ENCODE measurements at regions not wholly inside any gene's neighbourhood (a gene's known extent, or its start where the extent isn't known, plus 50 kb on each side); places are given as distances from the start of the nearest gene placed in this dataset.
"Not testable (repeated sequence)": the region's sequence is repeated elsewhere in the genome, so short reads cannot be mapped to it uniquely, and the experiment has no call there.

DNA sequence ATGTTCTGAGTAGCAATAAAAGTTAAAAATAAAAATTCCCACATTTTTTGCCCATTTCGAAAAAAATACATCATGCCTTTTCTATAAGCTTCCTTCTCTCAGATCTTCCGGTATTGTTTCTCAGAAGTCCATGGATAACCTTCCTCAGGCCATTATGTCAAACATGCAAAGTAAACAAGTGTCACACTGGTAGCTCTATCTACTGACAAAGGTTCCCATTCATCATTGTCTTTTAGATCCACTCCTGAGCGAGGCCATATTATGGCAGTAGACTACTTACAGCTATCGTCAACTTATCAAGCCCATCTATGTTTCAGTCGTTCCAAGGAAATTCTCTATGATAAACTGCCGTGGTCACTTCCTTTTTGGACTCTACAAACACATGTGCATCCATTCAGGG, 1068.2 kb downstream of the GLUD2 start:
- no peak overlapping the region for H3K27ac Mint-ChIP-seq
- DNase-seq (ENCODE audit: low spot score in 2 of 2) (no peak), ATAC-seq (ENCODE audit: low read depth) (no peak)
- H3K9me3 Mint-ChIP-seq = no peaks in the 10 kb centered on the region
- no peaks in the 10 kb centered on the region for H3K27me3 Mint-ChIP-seq
- no peak overlapping the region for H3K4me3 Mint-ChIP-seq
- H3K4me1 Mint-ChIP-seq = no peaks in the 10 kb centered on the region
- H3K36me3 Mint-ChIP-seq = no peaks in the 10 kb centered on the region

DNA sequence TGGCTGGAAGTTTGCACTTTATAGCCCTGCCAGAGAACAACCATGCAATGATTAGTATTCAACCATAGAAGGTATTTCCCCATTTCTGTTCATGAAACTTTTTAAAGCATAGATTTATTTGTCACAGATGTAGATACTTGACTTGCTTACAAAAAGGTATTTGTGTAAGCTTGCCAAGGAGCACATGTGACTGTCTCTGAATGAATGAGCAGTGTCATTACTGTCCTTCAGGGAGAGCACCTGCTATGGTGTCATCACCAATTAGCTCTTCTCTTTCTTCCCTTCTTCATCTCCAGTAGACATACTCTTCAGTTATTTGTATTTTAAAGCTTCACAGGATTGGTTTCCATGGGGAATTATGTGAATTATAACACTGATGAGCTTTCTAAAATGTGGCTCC, 1064.7 kb upstream of the GRIA3 start:
- Mint-ChIP-seq H3K36me3 (no peaks in the 10 kb centered on the region), H3K4me1 (no peaks in the 10 kb centered on the region), H3K27me3 (no peaks in the 10 kb centered on the region), H3K27ac (no peak overlapping the region), H3K9me3 (no peaks in the 10 kb centered on the region), H3K4me3 (no peak overlapping the region)
- no peak for DNase-seq (ENCODE audit: low spot score in 2 of 2)
- no peak for ATAC-seq (ENCODE audit: low read depth)

DNA sequence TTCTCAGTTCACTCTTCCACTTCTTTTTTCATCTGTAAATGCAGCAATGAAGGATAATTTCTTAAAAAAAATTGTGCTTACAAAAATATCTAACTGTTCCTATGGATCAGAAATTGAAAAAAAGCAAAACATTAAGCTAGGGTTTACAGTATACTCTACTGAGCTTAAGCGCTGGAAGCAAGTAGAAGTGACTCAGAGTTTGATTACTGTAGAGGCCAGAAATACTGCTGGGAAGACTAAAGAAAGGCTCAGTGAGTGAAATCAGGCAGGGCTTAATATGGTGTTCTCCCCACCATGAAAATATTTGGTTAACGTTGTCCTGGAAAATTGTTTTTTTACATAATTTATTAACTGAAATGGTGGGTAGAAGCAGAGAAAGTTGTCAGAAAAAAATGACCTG, 1061.8 kb upstream of the GRIA3 start:
- Mint-ChIP-seq H3K4me3 (no peak overlapping the region), H3K9me3 (peaks cover under 1% of the 10 kb centered on the region), H3K27ac (no peak overlapping the region), H3K36me3 (no peaks in the 10 kb centered on the region), H3K4me1 (no peaks in the 10 kb centered on the region), H3K27me3 (no peaks in the 10 kb centered on the region)
- ATAC-seq (ENCODE audit: low read depth) (no peak), DNase-seq (ENCODE audit: low spot score in 2 of 2) (no peak)

DNA sequence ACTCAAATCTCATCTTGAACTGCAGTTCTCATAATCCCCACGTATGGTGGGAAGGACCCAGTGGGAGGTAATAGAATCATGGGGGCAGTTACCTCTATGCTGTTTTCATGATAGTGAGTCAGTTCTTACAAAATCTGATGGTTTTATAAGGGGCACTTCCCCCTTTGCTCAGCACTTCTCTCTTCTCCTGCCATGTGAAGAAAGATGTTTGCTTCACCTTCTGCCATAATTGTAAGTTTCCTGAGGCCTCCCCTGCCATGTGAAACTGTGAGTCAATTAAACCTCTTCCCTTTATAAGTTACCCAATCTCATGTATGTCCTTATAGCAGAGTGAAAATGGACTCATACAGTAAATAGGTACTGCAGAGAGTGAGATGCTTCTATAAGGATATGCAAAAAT, 1050.6 kb upstream of the GRIA3 start:
- no peak overlapping the region for H3K4me3 Mint-ChIP-seq
- peaks cover 4% of the 10 kb centered on the region for H3K9me3 Mint-ChIP-seq
- no peaks in the 10 kb centered on the region for H3K4me1 Mint-ChIP-seq
- H3K36me3 Mint-ChIP-seq = no peaks in the 10 kb centered on the region
- ATAC-seq (ENCODE audit: low read depth) (no peak), DNase-seq (ENCODE audit: low spot score in 2 of 2) (no peak)
- H3K27me3 Mint-ChIP-seq = no peaks in the 10 kb centered on the region
- no peak overlapping the region for H3K27ac Mint-ChIP-seq

DNA sequence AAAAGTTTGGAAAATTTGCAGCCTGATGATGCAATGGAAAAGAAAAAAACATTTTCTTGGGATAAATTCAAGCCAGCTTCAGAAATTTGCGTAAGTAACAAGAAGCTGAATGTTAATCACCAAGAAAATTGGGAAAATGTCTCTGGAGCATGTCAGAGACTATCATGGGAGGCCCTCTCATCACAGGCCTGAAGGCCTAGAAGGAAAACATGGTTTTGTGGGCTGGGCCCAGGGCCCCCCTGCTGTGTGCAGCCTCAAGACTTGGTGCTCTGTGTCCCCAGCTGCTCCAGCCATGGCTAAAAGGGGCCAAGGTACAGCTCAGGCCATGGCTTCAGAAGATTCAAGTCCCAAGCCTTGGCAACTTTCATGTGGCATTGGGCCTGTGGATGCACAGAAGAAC, 1049.8 kb upstream of the GRIA3 start:
- Mint-ChIP-seq H3K4me1 (no peaks in the 10 kb centered on the region), H3K27ac (no peak overlapping the region), H3K36me3 (no peaks in the 10 kb centered on the region), H3K9me3 (peaks cover 4% of the 10 kb centered on the region), H3K27me3 (no peaks in the 10 kb centered on the region), H3K4me3 (no peak overlapping the region)
- ATAC-seq (ENCODE audit: low read depth) = no peak
- no peak for DNase-seq (ENCODE audit: low spot score in 2 of 2)

DNA sequence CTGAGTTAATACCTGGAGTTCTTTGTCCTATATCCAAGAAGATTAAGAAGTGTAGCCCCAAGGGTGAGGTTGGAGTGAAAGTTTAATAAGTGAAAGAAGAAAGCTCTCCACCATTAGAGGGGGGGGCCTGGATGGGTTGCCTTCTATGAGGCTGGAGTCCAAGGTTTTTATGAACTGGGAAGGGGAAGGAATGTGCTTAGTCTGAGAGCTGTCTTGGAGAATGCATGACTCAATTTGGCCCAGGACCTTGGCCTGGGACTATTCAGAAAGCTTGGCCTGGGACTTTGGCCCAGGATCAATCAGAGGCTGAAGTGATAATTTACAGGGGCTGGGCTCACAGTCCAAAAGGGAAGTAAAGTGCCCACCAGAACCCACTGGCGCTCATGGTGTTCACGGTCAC, 1049.0 kb upstream of the GRIA3 start:
- H3K36me3 Mint-ChIP-seq = no peaks in the 10 kb centered on the region
- no peaks in the 10 kb centered on the region for H3K27me3 Mint-ChIP-seq

DNA sequence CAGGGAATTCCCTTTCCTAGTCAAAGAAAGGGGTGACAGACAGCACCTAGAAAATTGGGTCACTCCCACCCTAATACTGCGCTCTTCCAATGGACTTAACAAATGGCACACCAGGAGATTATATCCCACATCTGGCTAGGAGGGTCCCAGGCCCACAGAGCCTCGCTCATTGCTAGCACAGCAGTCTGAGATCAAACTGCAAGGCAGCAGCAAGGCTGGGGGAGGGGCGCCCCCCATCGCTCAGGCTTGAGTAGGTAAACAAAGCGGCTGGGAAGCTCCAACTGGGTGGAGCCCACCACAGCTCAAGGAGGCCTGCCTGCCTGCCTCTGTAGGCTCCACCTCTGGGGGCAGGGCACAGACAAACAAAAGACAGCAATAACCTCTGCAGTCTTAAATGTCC, 1043.9 kb upstream of the GRIA3 start:
- H3K27ac Mint-ChIP-seq; ATAC-seq (ENCODE audit: low read depth); H3K27me3 Mint-ChIP-seq; DNase-seq (ENCODE audit: low spot score in 2 of 2); H3K9me3 Mint-ChIP-seq; H3K36me3 Mint-ChIP-seq; H3K4me3 Mint-ChIP-seq; H3K4me1 Mint-ChIP-seq: not testable (repeated sequence)

More for the DNA sequence above, 1049.0 kb upstream of the GRIA3 start:
- Mint-ChIP-seq H3K9me3 (peaks cover 1% of the 10 kb centered on the region), H3K27ac (no peak overlapping the region), H3K4me3 (no peak overlapping the region), H3K4me1 (no peaks in the 10 kb centered on the region)
- DNase-seq (ENCODE audit: low spot score in 2 of 2) = no peak
- no peak for ATAC-seq (ENCODE audit: low read depth)

DNA sequence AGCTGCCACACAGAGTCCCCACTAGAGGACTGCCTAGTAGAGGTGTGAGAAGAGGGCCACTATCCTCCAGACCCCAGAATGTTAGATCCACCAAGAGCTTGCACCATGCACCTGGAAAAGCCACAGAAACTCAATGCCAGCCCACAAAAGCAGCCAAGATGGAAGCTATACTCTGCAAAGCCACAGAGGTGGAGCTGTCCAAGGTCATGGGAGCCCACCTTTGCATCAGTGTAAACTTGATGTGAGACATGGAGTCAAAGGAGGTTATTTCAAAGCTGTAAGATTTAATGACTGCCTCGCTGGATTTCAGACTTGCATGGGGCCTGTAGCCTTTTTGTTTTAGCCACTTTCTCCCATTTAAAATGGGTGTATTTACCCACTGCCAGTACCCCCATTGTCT, 1030.1 kb upstream of the GRIA3 start:
- ATAC-seq (ENCODE audit: low read depth) = no peak
- Mint-ChIP-seq H3K27me3 (no peaks in the 10 kb centered on the region), H3K4me3 (no peak overlapping the region), H3K9me3 (peaks cover 2% of the 10 kb centered on the region), H3K4me1 (no peaks in the 10 kb centered on the region), H3K36me3 (no peaks in the 10 kb centered on the region), H3K27ac (no peak overlapping the region)
- DNase-seq (ENCODE audit: low spot score in 2 of 2) = no peak

DNA sequence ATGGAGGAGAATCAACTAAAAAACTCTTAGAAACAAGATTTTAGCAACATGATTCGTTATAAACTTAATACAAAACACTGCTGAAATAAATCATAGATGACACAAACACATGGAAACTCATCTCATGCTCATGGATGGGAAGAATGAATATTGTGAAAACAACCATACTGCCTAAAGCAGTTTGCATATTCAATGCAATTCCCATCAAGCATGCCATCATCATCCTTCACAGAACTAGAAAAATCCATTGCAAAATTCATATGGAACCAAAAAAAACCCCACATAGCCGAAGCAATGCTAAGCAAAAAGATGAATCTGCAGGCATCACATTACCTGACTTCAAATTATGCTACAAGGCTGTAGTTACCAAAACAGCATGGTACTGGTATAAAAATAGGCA, 1015.8 kb upstream of the GRIA3 start:
- no peaks in the 10 kb centered on the region for H3K36me3 Mint-ChIP-seq
- H3K27ac Mint-ChIP-seq = no peak overlapping the region
- no peak for DNase-seq (ENCODE audit: low spot score in 2 of 2)
- H3K4me3 Mint-ChIP-seq = no peak overlapping the region
- no peak for ATAC-seq (ENCODE audit: low read depth)
- no peaks in the 10 kb centered on the region for H3K4me1 Mint-ChIP-seq
- no peaks in the 10 kb centered on the region for H3K27me3 Mint-ChIP-seq
- no peaks in the 10 kb centered on the region for H3K9me3 Mint-ChIP-seq

DNA sequence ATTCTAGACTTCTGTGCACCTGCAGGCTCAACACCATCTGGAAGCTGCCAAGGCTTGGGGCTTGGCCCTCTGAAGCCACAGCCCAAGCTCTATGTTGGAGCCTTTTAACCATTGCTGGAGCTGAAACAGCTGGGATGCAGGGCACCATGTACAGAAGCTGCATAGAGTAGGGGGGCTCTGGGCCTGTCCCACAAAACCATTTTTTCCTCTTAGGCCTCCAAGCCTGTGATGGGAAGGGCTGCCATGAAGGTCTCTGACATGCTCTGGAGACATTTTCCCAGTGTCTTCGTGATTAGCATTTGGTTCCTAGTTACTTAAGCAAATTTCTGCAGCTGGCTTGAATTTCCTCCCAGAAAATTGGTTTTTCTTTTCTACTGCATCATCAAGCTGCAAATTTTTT, 999.3 kb upstream of the GRIA3 start:
- Mint-ChIP-seq H3K27ac (no peak overlapping the region), H3K27me3 (no peaks in the 10 kb centered on the region), H3K9me3 (peaks cover 2% of the 10 kb centered on the region), H3K4me1 (no peaks in the 10 kb centered on the region), H3K36me3 (no peaks in the 10 kb centered on the region), H3K4me3 (no peak overlapping the region)
- ATAC-seq (ENCODE audit: low read depth) (no peak), DNase-seq (ENCODE audit: low spot score in 2 of 2) (no peak)

DNA sequence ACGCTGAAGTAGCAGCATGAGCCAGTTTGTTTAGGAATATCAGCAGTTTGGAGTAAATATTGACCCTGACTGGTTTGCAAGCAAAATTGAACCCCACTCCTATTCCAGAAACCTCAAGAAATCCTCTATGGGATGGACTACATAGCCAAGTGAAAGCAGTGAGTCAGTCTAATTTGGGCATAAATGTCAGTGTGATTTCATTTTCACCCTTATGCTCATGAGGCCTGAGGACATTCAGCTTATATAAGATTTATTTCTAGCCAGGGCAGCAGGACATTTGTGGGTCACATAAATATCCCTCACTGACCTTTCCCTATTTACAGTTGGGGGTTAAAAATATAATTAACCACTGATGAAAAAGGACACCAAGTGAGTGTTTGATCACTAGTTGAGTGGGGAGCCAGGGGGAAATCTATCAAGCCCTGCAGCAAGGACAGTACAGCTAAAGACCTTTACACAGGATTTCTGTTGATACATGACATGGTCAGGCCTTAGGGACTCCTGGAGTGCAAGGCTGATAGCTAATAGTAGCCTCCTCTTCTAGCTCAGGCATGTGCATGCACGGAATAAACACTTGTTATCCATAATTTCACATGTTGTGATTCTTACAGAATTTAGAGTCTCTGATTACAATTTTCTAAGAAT, 996.9 kb upstream of the GRIA3 start:
- Mint-ChIP-seq H3K4me1 (no peaks in the 10 kb centered on the region), H3K27me3 (no peaks in the 10 kb centered on the region), H3K4me3 (no peak overlapping the region), H3K36me3 (no peaks in the 10 kb centered on the region), H3K27ac (no peak overlapping the region), H3K9me3 (peaks cover 2% of the 10 kb centered on the region)
- DNase-seq (ENCODE audit: low spot score in 2 of 2) = no peak
- ATAC-seq (ENCODE audit: low read depth) = no peak

DNA sequence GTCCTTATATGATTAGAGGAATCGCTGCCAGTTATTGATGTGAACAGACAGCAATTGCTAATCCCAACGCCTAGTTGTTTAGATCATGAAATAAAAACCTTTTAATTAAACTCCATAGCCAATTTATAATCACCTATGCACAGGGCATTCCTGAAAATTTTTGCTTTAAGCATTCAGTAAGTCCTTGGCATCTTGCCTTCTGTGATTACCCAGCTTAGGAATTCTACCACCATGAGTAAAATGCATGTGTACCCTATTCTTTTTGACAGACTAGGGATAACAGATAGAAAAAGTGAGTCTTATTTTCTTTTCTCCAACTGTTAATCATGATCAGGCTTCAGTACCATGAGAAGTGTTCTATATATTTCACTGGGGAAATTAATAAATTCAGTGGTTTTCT, 995.3 kb upstream of the GRIA3 start:
- no peaks in the 10 kb centered on the region for H3K27me3 Mint-ChIP-seq
- no peak for DNase-seq (ENCODE audit: low spot score in 2 of 2)
- H3K4me1 Mint-ChIP-seq = no peaks in the 10 kb centered on the region
- H3K36me3 Mint-ChIP-seq = no peaks in the 10 kb centered on the region
- H3K4me3 Mint-ChIP-seq = no peak overlapping the region
- ATAC-seq (ENCODE audit: low read depth) = no peak
- H3K27ac Mint-ChIP-seq = no peak overlapping the region
- peaks cover 2% of the 10 kb centered on the region for H3K9me3 Mint-ChIP-seq

DNA sequence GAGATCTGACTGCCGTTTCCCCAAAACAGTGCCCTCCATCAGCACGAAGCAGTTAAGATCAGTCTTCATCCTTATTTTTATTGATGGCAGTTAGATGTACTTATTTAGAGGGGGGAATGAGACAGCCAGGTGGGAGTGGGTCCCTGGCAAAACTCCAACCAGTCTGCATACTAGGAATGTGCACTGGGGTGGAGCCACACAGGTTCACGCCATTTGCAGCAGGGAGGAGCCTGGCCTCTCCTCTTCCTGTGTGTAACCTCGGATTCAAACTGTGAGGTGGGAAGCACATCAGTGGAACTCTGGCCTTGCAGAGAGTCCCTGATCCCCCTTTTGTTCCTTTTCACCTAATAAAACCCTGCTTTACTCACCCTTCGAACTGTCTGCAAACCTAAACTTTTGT, 987.7 kb upstream of the GRIA3 start:
- Mint-ChIP-seq H3K27ac (no peak overlapping the region), H3K4me3 (no peak overlapping the region), H3K9me3 (no peaks in the 10 kb centered on the region), H3K4me1 (no peaks in the 10 kb centered on the region), H3K36me3 (no peaks in the 10 kb centered on the region), H3K27me3 (no peaks in the 10 kb centered on the region)
- ATAC-seq (ENCODE audit: low read depth) = no peak
- DNase-seq (ENCODE audit: low spot score in 2 of 2) = no peak

DNA sequence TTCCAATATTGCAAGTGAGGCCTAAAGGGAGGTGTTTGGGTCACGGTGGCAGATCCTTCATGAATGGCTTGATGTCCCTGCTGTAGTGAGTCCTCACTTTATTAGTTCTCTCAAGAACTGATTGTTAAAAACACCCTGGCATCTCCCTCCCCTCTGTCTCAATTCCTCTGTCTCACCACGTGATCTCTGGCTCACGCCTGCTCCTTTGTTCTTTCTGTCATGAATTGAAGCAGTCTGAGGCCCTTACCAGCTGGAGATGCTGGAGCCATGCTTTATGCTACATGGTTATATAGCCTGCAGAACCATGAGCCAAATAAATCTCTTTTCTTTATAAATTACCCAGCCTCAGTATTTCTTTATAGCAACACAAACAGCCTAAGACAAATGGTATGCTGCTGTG, 980.7 kb upstream of the GRIA3 start:
- no peak for ATAC-seq (ENCODE audit: low read depth)
- Mint-ChIP-seq H3K27ac (no peak overlapping the region), H3K36me3 (no peaks in the 10 kb centered on the region), H3K9me3 (no peaks in the 10 kb centered on the region), H3K4me3 (no peak overlapping the region), H3K4me1 (no peaks in the 10 kb centered on the region), H3K27me3 (no peaks in the 10 kb centered on the region)
- no peak for DNase-seq (ENCODE audit: low spot score in 2 of 2)

DNA sequence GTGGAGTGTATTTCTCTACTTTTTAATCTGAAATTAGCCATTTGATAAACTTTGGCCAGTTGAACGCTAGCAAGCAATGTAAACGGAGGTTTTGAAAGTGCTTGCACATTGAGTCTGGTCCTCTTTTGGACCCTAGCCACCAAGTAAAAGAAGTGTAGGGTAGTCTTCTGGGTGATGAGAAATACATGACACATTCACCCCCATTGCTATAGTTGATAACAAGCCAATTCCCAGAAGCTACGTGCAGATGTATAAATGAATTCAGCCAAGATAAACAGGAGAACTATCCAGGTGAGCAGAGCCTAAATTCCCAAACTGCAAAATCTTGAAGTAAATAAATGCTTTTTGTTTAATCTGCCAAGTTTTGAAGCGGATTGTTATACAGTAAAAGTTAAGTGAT, 965.4 kb upstream of the GRIA3 start:
- no peaks in the 10 kb centered on the region for H3K4me1 Mint-ChIP-seq
- peaks cover 4% of the 10 kb centered on the region for H3K9me3 Mint-ChIP-seq
- no peaks in the 10 kb centered on the region for H3K36me3 Mint-ChIP-seq
- ATAC-seq (ENCODE audit: low read depth) (no peak), DNase-seq (ENCODE audit: low spot score in 2 of 2) (no peak)
- H3K27me3 Mint-ChIP-seq = peaks cover 4% of the 10 kb centered on the region
- no peak overlapping the region for H3K4me3 Mint-ChIP-seq
- H3K27ac Mint-ChIP-seq = no peak overlapping the region
